NK-92 treated with Interleukin-12 subunit alpha and Interleukin-12 subunit beta, amount 100 ng/mL, for 24 hours (cell line): ENCODE measurements at regions not wholly inside any gene's neighbourhood (a gene's known extent, or its start where the extent isn't known, plus 50 kb on each side); places are given as distances from the start of the nearest gene placed in this dataset.

ENCODE experiments used
- DNase-seq: peaks from one replicate; lab custom pipeline; 2025; lab: John Stamatoyannopoulos, UW

- no peak for DNase-seq
These were observed 241.4 kb upstream of the PGRMC2 start for GRCh38 chr4:128528793-128529553.

- DNase-seq, result no peak
These were observed 240.4 kb upstream of the PGRMC2 start for GRCh38 chr4:128527946-128528576.

- no peak for DNase-seq
These were observed 239.7 kb upstream of the PGRMC2 start for GRCh38 chr4:128527351-128527750.

GRCh38 chr4:128525992-128526630, 238.5 kb upstream of the PGRMC2 start:
- no peak for DNase-seq

- DNase-seq, result no peak
These were observed 237.8 kb upstream of the PGRMC2 start for GRCh38 chr4:128525387-128525786.

- no peak for DNase-seq
These were observed 236.7 kb upstream of the PGRMC2 start for GRCh38 chr4:128524311-128524710.

GRCh38 chr4:128521648-128522111, 234.1 kb upstream of the PGRMC2 start:
- no peak for DNase-seq

- no peak for DNase-seq
These were observed 233.5 kb upstream of the PGRMC2 start for GRCh38 chr4:128521156-128521555.

- DNase-seq, result no peak
These were observed 231.7 kb upstream of the PGRMC2 start for GRCh38 chr4:128519163-128519830.

- peak; percentile 46 for DNase-seq
These were observed 230.3 kb upstream of the PGRMC2 start for GRCh38 chr4:128517739-128518510.

GRCh38 chr4:128517096-128517738, 229.6 kb upstream of the PGRMC2 start:
- DNase-seq, result no peak

- DNase-seq, result no peak
These were observed 228.8 kb upstream of the PGRMC2 start for GRCh38 chr4:128516301-128516969.

- no peak for DNase-seq
These were observed 226.3 kb upstream of the PGRMC2 start for GRCh38 chr4:128513664-128514484.

- no peak for DNase-seq
These were observed 225.2 kb upstream of the PGRMC2 start for GRCh38 chr4:128512767-128513322.

- no peak for DNase-seq
These were observed 224.5 kb upstream of the PGRMC2 start for GRCh38 chr4:128512161-128512560.

- DNase-seq, result no peak
These were observed 223.2 kb upstream of the PGRMC2 start for GRCh38 chr4:128510850-128511249.

GRCh38 chr4:128502818-128503527, 215.4 kb upstream of the PGRMC2 start:
- no peak for DNase-seq

GRCh38 chr4:128501239-128501638, 213.6 kb upstream of the PGRMC2 start:
- no peak for DNase-seq
